ENCODE measurements at regions not wholly inside any gene's neighbourhood (a gene's known extent, or its start where the extent isn't known, plus 50 kb on each side); places are given as distances from the start of the nearest gene placed in this dataset.

- no peak for DNase-seq
- H3K27me3 ChIP-seq = no peaks in the 10 kb centered on the region
- no peak overlapping the region for H3K4me3 ChIP-seq
- H3K9me3 ChIP-seq = no peaks in the 10 kb centered on the region
- no peak overlapping the region for H3K27ac ChIP-seq
- no peaks in the 10 kb centered on the region for H3K36me3 ChIP-seq
- WGBS, 5 donors = 79 to 87% (median 83%) methylated on average over 3 of the region's 3 CpGs
- peaks cover 0 to 13% (median 5%) of the 10 kb centered on the region in 4 donors for H3K4me1 ChIP-seq
- TF ChIP-seq POLR2AphosphoS5 (IDR thresholded peaks at IDR 0.05) (no peak), EP300 (IDR thresholded peaks at IDR 0.05) (no peak), CTCF (IDR thresholded peaks at IDR 0.05) (no peak)
- intact Hi-C loops (cut with DNase I; ENCODE audit: low total_unique reads) = no loop called here
Observed at GRCh38 chr5:160479220-160479619, 57.6 kb downstream of the PTTG1 start.

GRCh38 chr5:160479926-160480325 lies 58.3 kb downstream of the PTTG1 start:
- Histone ChIP-seq H3K27me3 (no peaks in the 10 kb centered on the region), H3K4me3 (no peak overlapping the region), H3K9me3 (no peaks in the 10 kb centered on the region), H3K4me1 (peaks cover 0 to 13% (median 5%) of the 10 kb centered on the region in 4 donors), H3K36me3 (no peaks in the 10 kb centered on the region), H3K27ac (no peak overlapping the region)
- TF ChIP-seq POLR2AphosphoS5 (IDR thresholded peaks at IDR 0.05) (no peak), POLR2A (IDR thresholded peaks at IDR 0.05) (no peak), EP300 (IDR thresholded peaks at IDR 0.05) (no peak), CTCF (IDR thresholded peaks at IDR 0.05) (no peak)
- 45 to 60% (median 59%) methylated on average over 7 of the region's 7 CpGs for WGBS, 5 donors
- no peak for DNase-seq
- intact Hi-C loops (cut with DNase I; ENCODE audit: low total_unique reads) = no loop called here

GRCh38 chr5:160480652-160481051 lies 59.0 kb downstream of the PTTG1 start:
- TF ChIP-seq EP300 (IDR thresholded peaks at IDR 0.05) = no peak
- Histone ChIP-seq H3K9me3 (no peaks in the 10 kb centered on the region), H3K27me3 (no peaks in the 10 kb centered on the region), H3K4me3 (no peak overlapping the region), H3K4me1 (peaks cover 0 to 13% (median 5%) of the 10 kb centered on the region in 4 donors), H3K36me3 (peaks cover 0 to 4% (median 0%) of the 10 kb centered on the region in 4 donors), H3K27ac (no peak overlapping the region)
- intact Hi-C loops (cut with DNase I; ENCODE audit: low total_unique reads) = no loop called here
- no peak for DNase-seq
- 46 to 83% (median 52%) methylated on average over 1 of the region's 1 CpG for WGBS, 5 donors

- no peak overlapping the region for H3K4me3 ChIP-seq
- no peak overlapping the region for H3K27ac ChIP-seq
- H3K27me3 ChIP-seq = no peaks in the 10 kb centered on the region
- TF ChIP-seq POLR2A (IDR thresholded peaks at IDR 0.05) (no peak), EP300 (IDR thresholded peaks at IDR 0.05) (no peak), CTCF (IDR thresholded peaks at IDR 0.05) (no peak), POLR2AphosphoS5 (IDR thresholded peaks at IDR 0.05) (no peak)
- H3K36me3 ChIP-seq = peaks cover 0 to 14% (median 0%) of the 10 kb centered on the region in 4 donors
- H3K9me3 ChIP-seq = no peaks in the 10 kb centered on the region
- 79 to 95% (median 89%) methylated on average over 2 of the region's 2 CpGs for WGBS, 5 donors
- peaks cover 0 to 13% (median 5%) of the 10 kb centered on the region in 4 donors for H3K4me1 ChIP-seq
- no peak for DNase-seq
- intact Hi-C loops (cut with DNase I; ENCODE audit: low total_unique reads) = no loop called here
Observed at GRCh38 chr5:160484678-160485077, 63.0 kb downstream of the PTTG1 start.

GRCh38 chr5:160485364-160485969 lies 63.8 kb downstream of the PTTG1 start:
- 70 to 76% (median 76%) methylated on average over 5 of the region's 5 CpGs for WGBS, 5 donors
- H3K27ac ChIP-seq = no peak overlapping the region
- intact Hi-C loops (cut with DNase I; ENCODE audit: low total_unique reads) = no loop called here
- no peaks in the 10 kb centered on the region for H3K27me3 ChIP-seq
- peaks cover 0 to 14% (median 0%) of the 10 kb centered on the region in 4 donors for H3K36me3 ChIP-seq
- peaks cover 0 to 6% (median under 1%) of the 10 kb centered on the region in 4 donors for H3K4me1 ChIP-seq
- TF ChIP-seq POLR2A (IDR thresholded peaks at IDR 0.05) = no peak
- TF ChIP-seq CTCF (IDR thresholded peaks at IDR 0.05) = no peak
- TF ChIP-seq EP300 (IDR thresholded peaks at IDR 0.05) = no peak
- TF ChIP-seq POLR2AphosphoS5 (IDR thresholded peaks at IDR 0.05) = no peak
- no peak for DNase-seq
- H3K4me3 ChIP-seq = no peak overlapping the region
- no peaks in the 10 kb centered on the region for H3K9me3 ChIP-seq
